Left hindlimb (tissue), 1 donor: ENCODE measurements at regions not wholly inside any gene's neighbourhood (a gene's known extent, or its start where the extent isn't known, plus 50 kb on each side); places are given as distances from the start of the nearest gene placed in this dataset.

ENCODE experiments used
- DNase-seq: peaks from one replicate; pipeline ENCODE4 v3.0.0-alpha.2; 2018

DNA sequence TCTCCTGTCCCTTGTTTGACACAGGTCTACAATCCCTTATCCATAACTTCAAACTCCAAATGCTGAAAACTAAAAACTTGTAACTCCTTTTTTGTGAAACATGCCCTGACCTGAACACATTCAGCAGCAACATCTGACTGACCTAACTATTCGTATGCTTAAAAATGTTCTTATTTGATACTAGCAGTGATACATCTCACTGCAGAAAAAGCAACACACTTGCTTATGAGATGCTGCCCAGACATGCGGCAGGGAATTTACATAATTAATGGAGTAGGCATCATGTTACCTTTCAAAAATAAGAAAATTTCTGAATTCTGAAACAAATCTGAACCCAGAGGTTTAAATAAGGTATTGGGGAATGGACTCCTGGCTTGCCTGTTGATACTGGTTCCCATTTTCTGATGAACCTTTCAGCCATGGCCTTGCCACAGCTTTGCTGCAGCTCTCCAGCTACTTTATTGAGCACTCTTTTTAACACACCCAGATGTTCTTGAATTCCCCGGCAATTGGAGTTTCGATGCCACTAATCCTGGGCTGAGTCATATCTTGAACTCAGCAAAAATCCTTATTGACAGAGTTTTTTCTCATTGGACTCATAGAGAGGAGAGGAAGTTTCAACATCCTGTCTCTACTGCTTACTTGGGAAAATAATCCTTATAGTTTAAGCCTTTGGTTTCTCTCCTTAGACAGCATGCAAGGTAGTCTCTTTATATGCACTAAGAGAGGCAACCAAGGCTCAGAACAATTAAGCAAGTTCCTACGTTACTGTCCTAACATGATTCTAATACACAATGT, 296.6 kb upstream of the LMCD1 start:
- no peak for DNase-seq

DNA sequence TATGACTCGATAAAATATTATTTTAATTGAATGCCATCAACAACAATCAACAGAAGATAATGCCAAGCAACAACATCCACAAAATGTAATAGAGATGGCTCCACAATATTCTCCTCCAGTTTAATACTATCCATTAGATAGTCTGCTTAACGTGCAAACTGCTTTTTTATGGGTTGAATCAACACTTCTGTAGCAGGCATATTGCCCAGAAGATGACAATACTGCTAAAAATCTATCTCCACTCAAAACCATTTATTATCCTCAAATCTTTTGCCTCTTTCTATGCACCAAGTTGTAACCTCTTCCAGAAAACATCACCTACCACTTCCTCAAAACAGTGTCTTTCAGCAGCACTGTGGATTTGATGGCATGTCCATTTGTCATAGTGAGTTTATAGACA, 295.7 kb upstream of the LMCD1 start:
- no peak for DNase-seq

DNA sequence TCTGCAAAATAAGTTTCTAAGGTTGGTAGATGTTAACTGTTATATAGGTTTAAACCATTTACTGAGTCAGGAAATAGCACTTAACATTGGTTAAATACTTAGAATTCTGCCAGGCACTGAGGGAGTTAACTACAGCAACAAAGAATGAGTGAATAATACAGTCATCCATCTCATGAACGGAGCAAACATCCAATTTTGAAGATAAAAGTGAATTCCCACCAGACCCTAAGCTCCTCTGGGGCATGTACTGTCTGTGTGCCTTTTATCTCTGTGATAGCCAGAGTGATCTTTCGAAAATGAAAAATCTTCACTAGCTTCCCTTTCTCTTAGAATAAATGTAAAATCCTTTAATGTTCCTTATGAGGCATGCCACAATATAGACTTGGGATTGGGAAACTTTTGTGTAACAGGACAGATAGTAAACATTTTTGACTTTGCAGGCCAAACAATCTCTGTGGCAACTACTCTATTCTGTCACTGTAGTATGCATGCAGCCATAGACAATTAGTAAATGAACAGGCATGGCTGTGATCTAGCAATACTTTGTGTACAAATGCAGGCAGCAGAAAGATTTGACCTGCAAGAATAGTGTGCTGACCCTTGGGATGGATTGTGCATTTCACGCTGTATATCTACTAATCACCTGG, 294.5 kb upstream of the LMCD1 start:
- DNase-seq = no peak

DNA sequence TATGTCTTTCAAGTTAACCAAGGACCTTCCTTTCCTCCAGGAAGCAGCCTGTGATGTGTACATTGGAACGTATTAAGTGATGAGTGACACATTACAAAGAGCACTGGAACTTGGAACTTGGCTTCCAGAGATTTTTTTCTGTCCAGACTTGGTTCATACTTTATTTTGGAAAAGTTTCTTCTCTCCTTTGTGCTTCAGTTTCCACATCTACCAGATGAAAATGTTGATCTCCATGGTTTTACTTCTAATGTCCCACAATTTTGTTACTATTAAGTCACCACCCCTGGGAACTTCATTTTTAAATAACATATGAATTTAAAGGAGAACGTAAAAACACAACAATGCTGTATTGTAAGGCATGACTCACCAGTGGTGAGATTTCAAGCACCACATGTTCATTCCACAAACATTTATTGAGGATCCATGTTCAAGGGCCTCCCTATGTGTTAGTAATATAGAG, 290.7 kb upstream of the LMCD1 start:
- DNase-seq = no peak

DNA sequence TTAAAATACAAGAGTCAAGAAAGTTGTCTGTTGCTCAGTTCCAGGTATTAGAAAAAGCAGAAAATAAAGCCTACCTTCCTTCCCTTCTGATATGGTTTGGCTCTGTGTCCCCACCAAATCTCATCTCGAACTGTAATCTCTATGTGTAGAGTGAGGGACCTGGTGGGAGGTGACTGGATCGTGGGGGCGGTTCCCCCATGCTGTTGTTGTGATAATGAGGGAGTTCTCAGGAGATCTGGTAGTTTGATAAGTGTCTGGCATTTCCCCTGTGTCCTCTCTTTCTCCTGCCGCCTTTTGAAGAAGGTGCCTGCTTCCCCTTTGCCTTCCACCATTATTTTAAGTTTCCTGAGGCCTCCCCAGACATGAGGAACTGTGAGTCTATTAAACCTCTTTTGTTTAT, 288.8 kb upstream of the LMCD1 start:
- DNase-seq = no peak

DNA sequence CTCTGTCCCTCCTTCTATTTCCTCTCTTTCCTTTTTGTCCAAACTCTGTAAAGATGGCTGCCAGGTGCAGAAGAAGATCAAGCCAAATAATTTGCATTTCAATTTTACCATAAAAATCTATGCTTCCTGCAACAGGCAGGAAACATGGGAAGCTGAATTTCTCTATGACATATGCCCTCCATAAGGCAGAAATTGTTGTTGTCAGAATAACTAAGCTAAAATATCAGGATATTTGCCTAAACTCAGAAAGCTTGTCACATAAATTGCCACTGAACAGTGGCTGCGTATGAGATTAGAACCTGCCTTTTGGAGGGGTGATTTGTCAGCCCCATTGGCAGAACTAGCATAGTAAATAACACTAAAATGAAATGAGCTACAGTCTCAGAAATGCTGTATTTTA, 288.3 kb upstream of the LMCD1 start:
- DNase-seq = no peak

DNA sequence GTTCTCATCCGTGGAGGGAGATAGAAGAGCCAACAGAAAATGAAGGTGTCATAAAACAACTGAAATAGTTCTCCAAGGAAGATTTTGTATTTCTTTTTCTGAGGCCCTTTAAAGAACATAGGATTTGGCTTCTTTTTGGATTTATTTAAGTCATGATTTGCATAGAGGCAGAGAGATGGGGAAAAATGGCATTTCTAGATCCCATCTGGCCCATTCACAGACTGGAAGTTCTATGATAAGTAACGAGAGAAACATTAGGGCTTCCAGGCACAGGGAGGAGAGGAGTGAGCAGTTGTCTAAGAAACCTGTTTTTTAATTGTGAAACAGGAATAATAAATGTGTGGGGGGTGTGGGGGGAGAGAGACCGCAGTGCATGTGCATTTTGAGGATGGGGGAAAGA, 285.8 kb upstream of the LMCD1 start:
- DNase-seq = no peak

DNA sequence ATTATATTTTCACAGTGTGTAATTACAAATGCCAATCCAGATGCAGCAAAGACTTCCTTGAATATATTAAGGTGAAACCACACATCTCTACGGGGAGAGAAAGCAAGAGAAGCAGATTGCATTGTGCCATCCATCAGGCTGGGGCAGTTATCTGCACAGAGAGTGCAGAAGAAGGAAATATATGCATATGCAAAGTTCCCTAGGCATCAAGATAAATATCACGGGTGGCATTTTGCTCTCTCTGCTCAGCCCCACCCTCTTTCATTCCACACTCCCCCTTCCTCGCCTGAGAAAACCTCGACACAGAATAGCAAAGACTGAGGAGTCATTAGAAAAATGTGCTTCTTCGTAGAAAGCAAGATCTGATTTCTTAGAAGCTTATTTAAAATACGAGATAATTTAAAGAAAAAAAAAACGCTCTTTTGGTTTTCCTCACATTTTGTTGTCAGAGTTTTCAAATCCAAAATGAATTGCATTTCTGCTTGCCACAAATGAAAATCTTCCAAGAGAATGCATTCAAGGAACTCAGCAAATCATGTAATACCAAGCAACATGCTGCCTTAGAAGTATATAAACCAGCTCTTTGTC, 283.2 kb upstream of the LMCD1 start:
- no peak for DNase-seq

DNA sequence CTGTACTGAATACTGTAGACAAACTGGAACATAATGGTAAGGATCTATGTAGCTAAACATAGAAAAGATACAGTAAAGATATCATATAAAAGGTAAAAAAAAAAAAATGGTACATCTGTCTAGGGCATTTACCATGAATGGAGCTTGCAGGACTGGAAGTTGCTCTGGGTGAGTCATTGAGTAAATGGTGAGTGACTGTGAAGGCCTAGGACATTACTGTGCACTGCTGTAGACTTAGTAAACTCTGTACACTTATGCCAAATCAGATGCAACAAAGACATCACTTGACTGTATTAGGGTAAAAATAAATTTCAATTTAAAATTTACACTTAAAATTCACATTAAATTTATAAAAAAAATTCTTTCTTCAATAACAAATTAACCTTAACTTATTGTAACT, 281.3 kb upstream of the LMCD1 start:
- no peak for DNase-seq

DNA sequence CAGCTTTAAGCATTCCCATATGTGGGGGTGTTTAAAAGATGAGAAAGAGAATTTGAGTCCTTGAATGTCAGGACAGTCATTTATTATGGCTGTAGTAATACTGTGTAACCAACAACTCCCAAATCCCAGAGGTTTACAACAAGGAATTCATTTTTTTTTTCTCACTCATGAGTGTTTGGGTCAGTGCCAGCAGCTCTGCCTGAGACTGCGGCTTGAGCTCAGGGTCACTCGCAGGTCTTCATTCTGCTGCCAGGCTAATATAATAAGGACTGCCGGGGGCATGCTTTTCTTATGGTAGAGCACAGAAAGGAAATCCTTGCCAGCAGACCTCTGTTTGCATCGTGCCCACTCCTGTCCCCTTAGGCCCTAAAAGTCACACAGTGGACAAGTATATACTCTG, 277.9 kb upstream of the LMCD1 start:
- DNase-seq = no peak

DNA sequence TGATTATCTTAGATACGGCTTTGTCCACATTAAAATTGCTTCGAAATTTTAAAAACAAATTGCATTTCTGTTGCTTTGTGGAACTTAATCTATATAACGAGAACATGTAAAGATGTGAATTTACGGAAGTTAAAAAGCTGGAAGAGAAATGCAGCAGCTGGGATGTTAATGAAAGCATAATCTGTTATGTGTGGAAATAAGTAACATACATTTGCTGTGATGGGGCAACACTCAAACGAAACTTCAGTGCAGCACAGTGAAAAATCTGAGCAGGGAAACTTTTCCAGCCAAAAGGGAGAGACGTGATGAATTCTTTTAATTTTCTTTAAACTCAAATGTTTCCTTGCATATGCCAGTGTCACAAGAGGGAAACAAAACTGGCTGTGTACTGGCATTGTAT, 276.7 kb upstream of the LMCD1 start:
- no peak for DNase-seq

DNA sequence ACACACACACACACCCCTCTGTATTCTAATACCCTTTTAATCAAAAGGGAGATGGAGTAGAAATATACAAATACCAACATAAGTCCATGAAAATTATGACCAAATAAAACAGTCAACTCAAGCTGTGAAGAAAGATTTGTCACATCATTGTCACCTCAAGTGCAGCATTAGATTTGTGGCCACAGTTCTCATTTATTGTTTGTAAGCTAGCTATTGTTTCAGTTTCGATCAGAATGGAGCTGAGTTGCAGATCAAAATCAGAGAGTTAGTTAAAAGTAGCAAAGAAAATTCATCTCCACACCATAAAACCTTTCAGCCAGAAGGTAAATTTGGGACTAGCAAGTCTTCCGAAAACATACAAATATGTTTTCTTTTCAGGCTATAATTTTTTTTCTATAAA, 267.7 kb upstream of the LMCD1 start:
- DNase-seq = no peak

DNA sequence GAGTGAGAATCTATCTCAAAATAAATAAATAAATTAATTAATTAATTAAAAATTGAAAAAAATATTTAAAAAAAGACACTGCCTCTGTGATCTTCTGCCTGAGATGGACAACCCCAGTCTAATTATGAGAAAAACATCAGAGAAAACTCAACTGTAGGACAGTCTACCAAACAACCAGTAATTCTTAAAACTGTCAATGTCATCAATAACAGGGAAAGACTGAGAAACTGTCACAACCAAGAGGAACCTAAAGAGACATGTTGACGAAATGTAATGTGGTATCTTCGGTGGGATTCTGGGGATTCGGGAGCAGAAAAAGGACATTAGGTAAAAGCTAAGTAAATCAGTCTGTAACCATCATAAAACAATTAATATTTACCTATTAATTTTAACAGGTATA, 265.4 kb upstream of the LMCD1 start:
- no peak for DNase-seq

DNA sequence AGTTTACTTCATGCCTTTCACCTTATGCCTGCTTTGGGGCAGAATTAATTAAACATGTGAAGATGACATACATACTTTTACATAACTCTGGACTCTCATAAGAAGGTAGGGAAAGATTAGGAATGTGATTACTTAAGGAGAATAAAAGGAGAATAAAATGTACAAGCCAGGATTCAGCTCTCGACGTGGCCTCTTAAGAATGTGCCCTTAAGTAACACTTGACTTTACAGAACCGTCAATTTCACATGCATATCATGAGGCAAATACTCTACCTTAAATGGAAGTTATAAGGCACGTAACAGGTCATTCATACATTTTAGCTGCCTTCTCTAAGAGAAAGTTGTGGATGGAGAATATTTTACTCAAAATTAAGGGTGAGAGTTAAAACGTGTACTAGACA, 263.7 kb upstream of the LMCD1 start:
- DNase-seq = no peak

DNA sequence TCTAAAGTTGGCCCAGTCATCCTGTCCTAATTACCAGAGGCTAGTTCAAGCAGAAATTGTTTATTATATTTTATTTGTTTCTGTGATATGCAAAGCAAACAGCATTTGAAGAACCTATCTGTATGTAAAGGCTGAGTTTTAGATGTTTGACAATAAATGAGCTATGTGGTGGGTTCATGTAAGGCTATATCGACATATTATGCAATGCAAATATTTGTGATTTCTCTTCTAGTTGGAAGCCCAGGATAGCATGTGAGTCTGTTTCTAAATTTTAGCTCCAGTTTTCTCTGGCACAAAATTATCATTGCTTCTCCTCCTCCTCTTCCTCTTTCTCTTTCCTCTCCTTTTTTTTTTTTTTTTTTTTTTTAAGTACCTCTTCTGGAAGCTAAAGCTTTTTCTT, 263.2 kb upstream of the LMCD1 start:
- DNase-seq = no peak

DNA sequence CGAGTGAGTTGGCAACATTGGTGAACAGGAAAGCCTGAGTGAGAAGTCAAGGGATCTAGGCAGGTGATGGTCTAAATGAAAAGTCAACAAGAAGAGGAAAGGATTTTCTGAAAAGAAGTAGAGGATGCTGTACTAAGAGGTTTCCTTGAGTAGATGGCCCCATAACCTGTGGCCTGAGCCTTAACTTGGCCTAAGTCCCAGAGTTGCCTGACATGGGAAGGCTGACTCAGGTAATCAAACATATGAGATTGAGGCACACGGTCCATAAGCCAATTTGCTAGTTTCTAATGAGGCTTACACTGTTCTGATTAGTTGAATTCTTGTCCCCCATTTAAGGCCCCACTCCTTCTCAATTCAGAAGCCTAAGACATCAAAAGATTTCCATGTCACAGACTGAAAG, 262.5 kb upstream of the LMCD1 start:
- DNase-seq = no peak

DNA sequence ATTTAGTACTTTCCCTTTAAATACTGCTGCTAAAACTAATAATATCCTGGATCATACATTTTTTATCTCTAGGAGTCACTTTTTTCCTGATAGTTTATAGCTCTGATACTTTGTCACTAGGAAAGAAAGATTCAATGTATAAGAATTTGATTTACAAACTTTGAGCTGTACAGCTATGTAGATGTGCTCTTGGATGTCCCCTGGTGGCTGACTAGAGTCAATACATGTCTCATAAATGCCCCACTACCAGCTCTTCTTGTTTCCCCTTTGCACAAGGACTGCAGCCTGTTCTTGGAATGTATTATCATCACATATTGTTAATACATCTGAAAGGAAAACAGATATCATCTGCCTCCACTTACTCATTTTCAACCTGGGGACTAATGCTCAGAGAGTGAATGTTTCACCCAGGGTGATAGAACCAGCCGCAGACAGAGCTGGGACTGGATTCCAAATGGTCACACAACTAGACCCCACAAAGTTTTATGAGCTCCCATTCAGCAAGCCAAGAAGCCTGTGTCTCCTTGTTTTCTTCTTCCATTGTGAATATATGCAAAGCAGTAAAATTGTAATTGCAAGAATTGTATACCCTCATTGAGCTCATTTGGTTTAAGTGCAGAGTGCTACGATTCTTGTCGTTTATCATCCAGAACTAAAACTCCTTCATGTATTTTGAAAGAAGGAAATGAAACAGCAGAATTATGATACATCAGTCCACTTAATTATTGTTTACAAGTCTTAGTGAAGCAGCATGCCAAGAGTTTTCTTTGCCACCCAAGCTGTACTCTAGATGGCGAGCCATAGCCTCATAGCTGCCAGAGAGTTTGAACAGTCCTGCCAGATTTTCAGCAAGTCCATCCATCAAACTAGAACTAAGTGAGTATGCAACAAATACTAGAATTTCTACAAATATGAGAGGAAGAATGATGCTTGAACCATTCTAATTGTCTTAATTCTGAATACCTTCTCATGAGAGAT, 261.6 kb upstream of the LMCD1 start:
- DNase-seq = no peak

DNA sequence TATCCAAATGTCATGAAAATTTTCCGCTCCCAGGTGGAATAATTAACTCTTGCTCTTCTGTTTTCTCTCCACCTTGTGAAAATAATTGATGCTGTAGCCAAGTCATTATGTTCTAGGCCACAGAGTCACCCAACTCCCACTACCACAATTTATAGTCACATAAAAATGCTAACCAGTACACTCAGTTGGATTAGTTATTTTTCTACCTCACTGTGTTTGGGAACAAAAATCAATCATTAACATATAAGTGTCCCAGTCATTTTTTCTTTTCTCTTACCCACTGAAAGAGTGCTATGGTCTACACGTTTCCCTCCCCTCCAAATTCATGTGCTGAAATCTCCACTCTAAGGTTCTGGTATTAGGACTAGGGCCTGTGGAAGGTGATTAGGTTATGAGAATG, 255.6 kb upstream of the LMCD1 start:
- no peak for DNase-seq

DNA sequence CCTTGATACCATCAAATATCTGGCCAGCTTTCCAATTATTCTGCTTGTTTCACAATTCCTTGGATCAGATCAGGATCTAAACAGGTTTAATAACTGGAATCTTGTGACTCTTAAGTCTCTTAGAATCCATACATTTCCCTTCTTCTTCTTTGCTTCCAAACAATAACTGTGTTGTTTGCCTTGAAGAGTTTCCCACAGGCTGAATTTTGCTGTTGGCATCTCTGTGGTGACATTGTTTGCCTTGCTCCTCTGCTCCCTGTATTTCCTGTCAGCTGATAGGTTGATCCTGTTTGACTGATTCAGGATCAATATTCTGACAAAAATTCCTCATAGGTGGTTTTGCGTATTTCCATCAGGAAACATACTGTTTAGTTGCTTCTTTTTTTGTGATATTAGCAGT, 248.4 kb upstream of the LMCD1 start:
- no peak for DNase-seq

DNA sequence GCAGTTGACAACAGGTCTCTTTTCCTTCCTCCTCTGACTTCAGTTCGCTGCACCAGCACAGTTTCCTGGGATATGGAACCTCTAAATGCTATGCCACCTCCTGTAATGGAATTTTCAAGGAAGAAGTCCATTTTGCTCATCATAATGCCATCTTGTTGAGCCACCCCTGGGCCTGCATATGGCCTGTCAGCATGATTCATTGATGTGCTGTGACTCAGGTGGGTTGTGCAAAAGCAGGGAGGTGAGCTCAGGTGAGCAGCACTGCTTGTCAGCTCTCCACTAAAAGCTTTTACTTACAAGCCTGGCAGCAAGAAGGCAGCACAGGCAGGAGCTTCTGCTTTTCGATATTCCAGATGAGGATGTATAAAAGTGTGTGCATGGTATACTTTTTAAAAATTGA, 247.1 kb upstream of the LMCD1 start:
- DNase-seq = no peak

DNA sequence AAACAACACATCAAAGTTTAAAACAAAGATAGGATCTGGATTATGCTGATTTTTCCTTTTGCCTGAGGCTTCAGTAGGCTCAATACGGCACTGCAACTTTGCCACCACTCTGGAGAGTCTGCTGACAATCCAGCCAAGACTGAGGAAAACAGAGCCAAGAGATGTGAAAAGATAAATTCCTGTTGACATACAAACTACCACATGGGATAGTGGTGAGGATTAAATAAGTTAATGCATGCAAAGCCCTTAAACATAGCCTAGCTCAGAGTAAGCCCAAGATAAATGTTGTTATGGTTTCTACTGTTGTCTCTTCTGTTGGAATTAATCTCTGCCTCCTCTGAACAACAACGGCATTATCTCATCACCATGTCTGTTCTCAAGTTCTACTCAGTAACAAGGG, 245.9 kb upstream of the LMCD1 start:
- no peak for DNase-seq

DNA sequence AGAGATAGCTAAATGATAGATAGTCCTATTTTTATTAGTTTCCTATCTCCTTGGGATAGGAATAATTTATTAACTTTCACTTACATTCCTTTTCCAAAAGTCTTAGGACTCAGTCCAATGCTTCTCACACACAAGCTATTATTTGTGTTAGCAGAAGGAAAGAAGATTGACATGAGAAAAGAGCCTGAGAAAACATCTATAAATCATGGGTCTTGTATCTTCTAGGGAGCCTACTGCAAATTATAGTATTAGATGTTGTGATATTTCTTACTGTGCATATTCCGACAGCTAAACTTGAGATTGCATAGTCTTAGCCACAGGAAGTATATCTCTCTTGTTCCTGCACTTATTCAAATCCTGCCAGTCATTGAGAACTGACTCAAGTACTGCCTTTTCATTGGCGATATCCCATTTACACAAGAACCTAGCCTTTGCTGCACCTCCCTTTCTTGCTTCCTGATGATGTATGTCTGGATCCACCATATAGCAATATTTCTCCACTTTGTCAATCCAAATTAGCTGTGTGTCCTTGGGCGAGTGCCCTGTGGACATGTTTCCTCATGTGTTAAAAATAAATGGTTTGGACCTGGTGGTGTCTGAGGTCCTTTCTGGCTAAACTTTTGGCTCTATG, 245.1 kb upstream of the LMCD1 start:
- DNase-seq = no peak

DNA sequence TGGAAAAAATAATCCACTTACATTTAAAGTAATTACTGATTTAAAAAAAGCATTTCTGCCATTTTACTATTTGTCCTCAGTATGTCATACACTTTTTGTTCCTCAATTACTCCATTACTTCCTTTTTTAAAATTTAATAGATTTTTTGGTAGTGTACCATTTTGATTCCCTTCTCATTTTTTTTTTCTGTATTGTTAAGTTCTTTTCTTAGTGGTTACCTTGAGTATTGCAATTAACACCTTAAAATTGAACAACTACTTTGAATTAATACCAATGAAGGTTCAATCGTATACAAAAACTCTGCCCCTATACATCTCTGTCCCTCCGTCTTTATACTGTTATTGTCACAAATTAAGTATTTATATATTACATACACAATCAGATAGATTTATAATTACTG, 240.6 kb upstream of the LMCD1 start:
- DNase-seq = no peak
